ENCODE measurements at regions not wholly inside any gene's neighbourhood (a gene's known extent, or its start where the extent isn't known, plus 50 kb on each side); places are given as distances from the start of the nearest gene placed in this dataset.
A peak's percentile ranks its signal among the peaks of the same experiment; 100 is the strongest.

- no peak for DNase-seq (ENCODE audit: low read depth)
- no peak overlapping the region for H3K4me3 ChIP-seq (ENCODE audit: control insufficient read depth, low read depth, low read length)
- no peak for TF ChIP-seq CTCF (conservative IDR thresholded peaks at IDR 0.05; ENCODE audit: control insufficient read depth, insufficient read depth, low read depth, low read length)
Observed at GRCh38 chr5:44868541-44868940, 59.8 kb downstream of the MRPS30 start.

- DNase-seq (ENCODE audit: low read depth), result no peak
- no peak overlapping the region for H3K4me3 ChIP-seq (ENCODE audit: control insufficient read depth, low read depth, low read length)
- no peak for TF ChIP-seq CTCF (conservative IDR thresholded peaks at IDR 0.05; ENCODE audit: control insufficient read depth, insufficient read depth, low read depth, low read length)
Observed at GRCh38 chr5:44869928-44870327, 61.2 kb downstream of the MRPS30 start.

GRCh38 chr5:44870430-44870829, 61.7 kb downstream of the MRPS30 start:
- no peak overlapping the region for H3K4me3 ChIP-seq (ENCODE audit: control insufficient read depth, low read depth, low read length)
- TF ChIP-seq CTCF (conservative IDR thresholded peaks at IDR 0.05; ENCODE audit: control insufficient read depth, insufficient read depth, low read depth, low read length), result no peak
- no peak for DNase-seq (ENCODE audit: low read depth)

GRCh38 chr5:44871401-44871800, 62.7 kb downstream of the MRPS30 start:
- TF ChIP-seq CTCF (conservative IDR thresholded peaks at IDR 0.05; ENCODE audit: control insufficient read depth, insufficient read depth, low read depth, low read length), result no peak
- no peak overlapping the region for H3K4me3 ChIP-seq (ENCODE audit: control insufficient read depth, low read depth, low read length)
- DNase-seq (ENCODE audit: low read depth), result no peak

GRCh38 chr5:44875661-44876605, 67.2 kb downstream of the MRPS30 start:
- no peak for TF ChIP-seq CTCF (conservative IDR thresholded peaks at IDR 0.05; ENCODE audit: control insufficient read depth, insufficient read depth, low read depth, low read length)
- DNase-seq (ENCODE audit: low read depth), result peak; percentile 78
- H3K4me3 ChIP-seq (ENCODE audit: control insufficient read depth, low read depth, low read length), result no peak overlapping the region

GRCh38 chr5:44881266-44881665, 72.5 kb downstream of the MRPS30 start:
- TF ChIP-seq CTCF (conservative IDR thresholded peaks at IDR 0.05; ENCODE audit: control insufficient read depth, insufficient read depth, low read depth, low read length), result no peak
- DNase-seq (ENCODE audit: low read depth), result no peak
- no peak overlapping the region for H3K4me3 ChIP-seq (ENCODE audit: control insufficient read depth, low read depth, low read length)
